ENCODE measurements at regions not wholly inside any gene's neighbourhood (a gene's known extent, or its start where the extent isn't known, plus 50 kb on each side); places are given as distances from the start of the nearest gene placed in this dataset.

DNA sequence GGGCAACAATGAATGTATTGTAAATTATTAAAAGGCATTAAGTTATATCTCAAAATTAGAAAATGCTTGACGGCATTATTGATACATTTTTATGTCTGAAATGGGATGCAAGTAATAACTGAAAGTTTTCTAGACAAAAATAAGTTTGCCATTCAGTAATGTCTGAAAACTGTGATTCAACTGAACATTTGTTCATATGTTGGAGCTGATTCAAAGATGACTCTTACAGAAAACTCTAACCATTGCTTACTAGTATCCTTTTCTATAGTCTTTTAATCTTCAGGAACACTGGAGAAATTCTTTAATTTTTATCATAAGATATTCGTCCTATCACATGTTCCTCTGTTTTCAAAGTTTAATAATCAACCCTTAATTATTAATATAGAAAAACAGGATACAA lies 71.1 kb upstream of the TFEC start:
- intact Hi-C loops (cut with micrococcal nuclease) = no loop called here
- H2AFZ ChIP-seq (ENCODE audit: insufficient read depth, low read depth, low read length, poor library complexity, severe bottlenecking) = no peak overlapping the region
- peaks cover 0 to 2% of the 10 kb centered on the region in 2 donors for H3K4me1 ChIP-seq (ENCODE audit: control insufficient read depth in 1 of 2, insufficient read depth in 2 of 2, low read length in 2 of 2)

DNA sequence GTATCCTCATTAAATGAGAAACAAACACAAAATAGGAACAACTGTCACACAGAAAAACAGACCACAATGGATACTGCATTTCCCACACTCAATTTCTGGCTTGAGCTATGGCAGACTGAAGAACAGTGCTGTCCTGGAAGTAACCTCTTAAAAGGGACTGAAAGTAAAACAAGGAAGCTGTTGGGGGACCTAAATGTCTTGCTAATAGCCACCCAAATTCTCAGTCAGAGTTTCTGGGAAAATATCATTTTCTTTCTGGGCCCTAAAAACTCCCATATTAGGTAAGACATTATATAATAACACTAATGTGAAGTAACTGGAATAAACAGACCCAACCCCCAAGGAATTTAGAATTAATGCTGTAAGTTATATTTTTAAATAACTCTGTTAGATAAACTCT lies 80.9 kb upstream of the TFEC start:
- no peaks in the 10 kb centered on the region for H3K27me3 ChIP-seq (ENCODE audit: control insufficient read depth in 2 of 2, insufficient read depth in 2 of 2, low read length in 2 of 2)
- H3K4me1 ChIP-seq (ENCODE audit: control insufficient read depth in 1 of 2, insufficient read depth in 2 of 2, low read length in 2 of 2) = no peaks in the 10 kb centered on the region
- no peaks in the 10 kb centered on the region for H3K36me3 ChIP-seq (replicated peaks in 1 of 2; ENCODE audit: control insufficient read depth in 1 of 2, insufficient read depth in 2 of 2, low read length in 2 of 2)
- H3K4me3 Mint-ChIP-seq = no peak overlapping the region
- TF ChIP-seq, protein P1, sequence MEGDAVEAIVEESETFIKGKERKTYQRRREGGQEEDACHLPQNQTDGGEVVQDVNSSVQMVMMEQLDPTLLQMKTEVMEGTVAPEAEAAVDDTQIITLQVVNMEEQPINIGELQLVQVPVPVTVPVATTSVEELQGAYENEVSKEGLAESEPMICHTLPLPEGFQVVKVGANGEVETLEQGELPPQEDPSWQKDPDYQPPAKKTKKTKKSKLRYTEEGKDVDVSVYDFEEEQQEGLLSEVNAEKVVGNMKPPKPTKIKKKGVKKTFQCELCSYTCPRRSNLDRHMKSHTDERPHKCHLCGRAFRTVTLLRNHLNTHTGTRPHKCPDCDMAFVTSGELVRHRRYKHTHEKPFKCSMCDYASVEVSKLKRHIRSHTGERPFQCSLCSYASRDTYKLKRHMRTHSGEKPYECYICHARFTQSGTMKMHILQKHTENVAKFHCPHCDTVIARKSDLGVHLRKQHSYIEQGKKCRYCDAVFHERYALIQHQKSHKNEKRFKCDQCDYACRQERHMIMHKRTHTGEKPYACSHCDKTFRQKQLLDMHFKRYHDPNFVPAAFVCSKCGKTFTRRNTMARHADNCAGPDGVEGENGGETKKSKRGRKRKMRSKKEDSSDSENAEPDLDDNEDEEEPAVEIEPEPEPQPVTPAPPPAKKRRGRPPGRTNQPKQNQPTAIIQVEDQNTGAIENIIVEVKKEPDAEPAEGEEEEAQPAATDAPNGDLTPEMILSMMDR (IDR thresholded peaks at IDR 0.05) = no peak
- no peaks in the 10 kb centered on the region for H3K79me2 ChIP-seq (ENCODE audit: insufficient read depth, low read length)
- no peak overlapping the region for H3K4me3 ChIP-seq (replicated peaks in 1 of 3; ENCODE audit: low read depth in 2 of 3, low read length in 3 of 3)
- peak in 1 of 3 donors; percentile 23 for DNase-seq
- no peak overlapping the region for H3K27ac ChIP-seq (ENCODE audit: low read depth in 1 of 2, low read length in 2 of 2)
- H4K20me1 ChIP-seq (ENCODE audit: insufficient read depth, low read length) = no peaks in the 10 kb centered on the region
- no peaks in the 10 kb centered on the region for H3K36me3 Mint-ChIP-seq
- peaks cover 14% of the 10 kb centered on the region for H3K4me1 Mint-ChIP-seq
- H3K9ac ChIP-seq (ENCODE audit: insufficient read depth, low read length, poor library complexity, severe bottlenecking) = no peak overlapping the region
- no peak overlapping the region for H2AFZ ChIP-seq (ENCODE audit: insufficient read depth, low read depth, low read length, poor library complexity, severe bottlenecking)
- intact Hi-C loops (cut with micrococcal nuclease) = no loop called here
- no peak overlapping the region for H3K4me2 ChIP-seq (replicated peaks; ENCODE audit: extremely low read depth, low read length, poor library complexity, severe bottlenecking)
- no peaks in the 10 kb centered on the region for H3K9me3 ChIP-seq (replicated peaks in 1 of 2; ENCODE audit: control insufficient read depth in 1 of 2, insufficient read depth in 1 of 2, low read length in 2 of 2)
- H3K9me3 Mint-ChIP-seq = peaks cover 0 to 4% (median 0%) of the 10 kb centered on the region in 7 donors
- no peaks in the 10 kb centered on the region for H3K27me3 Mint-ChIP-seq (ENCODE audit: low read depth in 3 of 3)
- H3K27ac Mint-ChIP-seq = no peak overlapping the region

More for the DNA sequence above, 71.1 kb upstream of the TFEC start:
- Histone ChIP-seq H3K79me2 (ENCODE audit: insufficient read depth, low read length) (no peaks in the 10 kb centered on the region), H3K4me3 (replicated peaks in 1 of 3; ENCODE audit: low read depth in 2 of 3, low read length in 3 of 3) (no peak overlapping the region), H3K9me3 (replicated peaks in 1 of 2; ENCODE audit: control insufficient read depth in 1 of 2, insufficient read depth in 1 of 2, low read length in 2 of 2) (no peaks in the 10 kb centered on the region), H3K36me3 (replicated peaks in 1 of 2; ENCODE audit: control insufficient read depth in 1 of 2, insufficient read depth in 2 of 2, low read length in 2 of 2) (no peaks in the 10 kb centered on the region), H4K20me1 (ENCODE audit: insufficient read depth, low read length) (no peaks in the 10 kb centered on the region), H3K9ac (ENCODE audit: insufficient read depth, low read length, poor library complexity, severe bottlenecking) (no peak overlapping the region), H3K27me3 (ENCODE audit: control insufficient read depth in 2 of 2, insufficient read depth in 2 of 2, low read length in 2 of 2) (no peaks in the 10 kb centered on the region), H3K27ac (ENCODE audit: low read depth in 1 of 2, low read length in 2 of 2) (no peak overlapping the region), H3K4me2 (replicated peaks; ENCODE audit: extremely low read depth, low read length, poor library complexity, severe bottlenecking) (no peak overlapping the region)
- Mint-ChIP-seq H3K27me3 (ENCODE audit: low read depth in 3 of 3) (no peaks in the 10 kb centered on the region), H3K9me3 (peaks cover 0 to 3% (median 0%) of the 10 kb centered on the region in 7 donors), H3K27ac (no peak overlapping the region), H3K36me3 (no peaks in the 10 kb centered on the region), H3K4me3 (no peak overlapping the region), H3K4me1 (peaks cover 4% of the 10 kb centered on the region)
- no CpG with 5 or more reads among the region's 2 CpGs for WGBS (ENCODE audit: insufficient coverage)
- TF ChIP-seq, protein P1 (IDR thresholded peaks at IDR 0.05) = no peak
- DNase-seq = no peak
